ENCODE measurements at regions not wholly inside any gene's neighbourhood (a gene's known extent, or its start where the extent isn't known, plus 50 kb on each side); places are given as distances from the start of the nearest gene placed in this dataset.
"Not testable (repeated sequence)": the region's sequence is repeated elsewhere in the genome, so short reads cannot be mapped to it uniquely, and the experiment has no call there.

DNA sequence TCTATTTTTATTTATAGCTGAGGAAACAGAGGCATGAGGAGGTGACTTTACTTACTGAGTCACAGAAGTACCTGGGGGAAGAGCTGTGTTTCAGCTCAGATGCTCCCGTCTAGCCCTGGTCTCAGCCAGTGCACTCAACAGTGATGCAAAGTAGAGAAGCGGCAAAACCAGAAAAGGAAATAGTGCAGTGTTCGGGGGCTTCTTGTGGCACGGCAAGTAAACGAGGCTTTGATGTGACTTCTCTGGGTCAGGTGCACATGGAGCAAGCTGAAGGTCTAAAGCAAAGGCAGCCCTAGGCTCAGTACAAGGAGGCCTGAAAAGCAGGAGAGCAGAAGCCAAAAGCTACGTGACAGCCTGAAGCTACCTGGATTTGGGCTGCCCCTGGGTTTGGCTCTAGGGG is 526.7 kb upstream of the ADAMTS16 start:
- DNase-seq = no peak

DNA sequence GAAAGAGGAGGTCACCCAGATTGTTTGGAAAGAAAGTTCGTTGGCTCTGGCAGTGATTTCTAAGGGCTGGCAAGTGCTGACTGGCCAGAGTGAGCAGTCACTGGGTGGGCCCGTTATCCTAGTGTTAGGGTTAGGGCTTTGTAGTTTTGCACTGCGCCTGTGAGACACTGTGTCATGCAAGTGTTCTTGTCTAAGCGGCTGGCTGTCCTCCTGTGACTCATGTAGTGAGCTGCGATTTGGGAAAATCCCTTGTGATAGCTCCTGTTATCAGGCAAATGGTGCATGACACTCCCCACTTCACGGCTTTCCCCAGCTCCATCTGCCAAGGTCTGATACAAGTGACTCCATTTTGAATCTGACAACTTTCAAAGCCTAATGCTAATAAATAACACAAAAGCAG is 526.0 kb upstream of the ADAMTS16 start:
- no peak for DNase-seq

DNA sequence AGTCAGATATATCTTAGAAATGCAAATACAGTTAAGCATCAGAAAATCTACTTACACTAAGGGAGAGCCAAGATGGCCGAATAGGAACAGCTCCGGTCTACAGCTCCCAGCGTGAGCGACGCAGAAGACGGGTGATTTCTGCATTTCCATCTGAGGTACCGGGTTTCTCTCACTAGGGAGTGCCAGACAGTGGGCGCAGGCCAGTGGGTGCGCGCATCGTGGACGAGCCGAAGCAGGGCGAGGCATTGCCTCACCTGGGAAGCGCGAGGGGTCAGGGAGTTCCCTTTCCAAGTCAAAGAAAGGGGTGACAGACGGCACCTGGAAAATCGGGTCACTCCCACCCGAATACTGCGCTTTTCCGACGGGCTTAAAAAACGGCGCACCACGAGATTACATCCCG is 524.8 kb upstream of the ADAMTS16 start:
- not testable (repeated sequence) for DNase-seq

DNA sequence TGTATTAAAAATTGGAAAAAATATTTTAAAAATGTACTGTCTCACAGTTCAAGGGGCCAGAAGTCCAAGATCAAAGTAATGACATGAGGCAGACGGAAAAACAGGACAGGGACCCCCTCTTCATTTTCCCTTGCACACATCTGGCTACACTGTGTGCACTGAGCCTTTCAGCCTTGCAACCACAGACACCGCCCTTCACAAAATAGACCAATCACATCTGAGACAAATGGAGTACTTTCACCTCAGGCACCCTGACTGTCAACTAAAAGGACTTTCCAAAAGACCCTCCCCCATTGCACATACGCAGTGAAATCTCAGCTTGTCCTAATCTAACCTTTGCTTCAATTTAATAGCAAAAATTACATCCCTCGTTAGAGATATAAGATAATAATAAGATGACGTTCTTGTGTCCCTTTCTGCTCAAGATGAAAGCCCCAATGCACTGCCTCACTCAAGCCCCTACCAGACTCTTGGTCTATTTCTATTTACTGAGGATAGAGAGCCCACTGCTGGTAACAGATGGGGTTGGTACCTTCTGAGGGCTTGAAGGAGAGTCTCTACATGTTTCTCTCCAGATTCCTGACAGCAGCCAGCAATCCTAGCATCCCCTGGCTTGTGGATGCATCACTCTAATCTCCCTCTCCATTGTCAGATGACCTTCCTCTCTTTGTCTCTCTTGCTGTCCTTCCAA is 514.8 kb upstream of the ADAMTS16 start:
- no peak for DNase-seq

DNA sequence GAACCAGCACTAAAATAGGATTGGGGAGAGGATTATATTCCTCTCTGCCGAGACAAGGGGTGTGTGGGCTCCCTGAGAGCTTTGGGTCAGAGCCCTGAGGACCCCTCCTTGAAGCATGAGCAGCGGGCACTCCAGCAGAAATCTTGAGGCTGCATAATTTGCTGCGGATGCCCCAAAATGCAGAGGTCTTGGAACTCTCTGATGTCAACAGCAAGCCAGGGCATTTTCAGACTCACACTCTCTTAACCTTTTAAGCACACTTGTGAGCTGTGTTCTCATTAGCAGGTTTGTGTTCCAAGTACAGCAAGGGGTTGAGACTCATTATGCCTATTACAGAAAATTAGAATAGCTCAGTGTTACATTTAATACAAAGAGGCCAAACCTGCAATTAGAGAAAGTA is 513.0 kb upstream of the ADAMTS16 start:
- DNase-seq = no peak

DNA sequence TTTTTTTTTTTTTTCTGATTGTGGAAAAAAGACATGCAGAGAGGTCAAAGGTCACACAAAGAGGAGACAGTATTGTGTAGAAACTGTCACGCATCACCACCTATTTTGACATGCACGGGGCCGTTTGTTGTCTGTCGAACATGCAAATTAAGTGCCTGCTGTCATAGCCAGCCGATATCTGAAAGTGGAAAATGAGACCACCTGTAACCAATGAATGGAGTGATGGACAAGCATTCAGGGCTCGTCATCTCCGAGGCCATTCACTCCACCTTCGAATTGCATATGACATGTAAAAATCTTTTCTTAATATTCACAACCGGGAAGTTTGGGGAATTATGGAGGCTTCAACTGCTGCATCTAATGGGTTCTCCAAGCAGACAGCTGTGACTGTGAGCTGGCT is 512.2 kb upstream of the ADAMTS16 start:
- DNase-seq = no peak

DNA sequence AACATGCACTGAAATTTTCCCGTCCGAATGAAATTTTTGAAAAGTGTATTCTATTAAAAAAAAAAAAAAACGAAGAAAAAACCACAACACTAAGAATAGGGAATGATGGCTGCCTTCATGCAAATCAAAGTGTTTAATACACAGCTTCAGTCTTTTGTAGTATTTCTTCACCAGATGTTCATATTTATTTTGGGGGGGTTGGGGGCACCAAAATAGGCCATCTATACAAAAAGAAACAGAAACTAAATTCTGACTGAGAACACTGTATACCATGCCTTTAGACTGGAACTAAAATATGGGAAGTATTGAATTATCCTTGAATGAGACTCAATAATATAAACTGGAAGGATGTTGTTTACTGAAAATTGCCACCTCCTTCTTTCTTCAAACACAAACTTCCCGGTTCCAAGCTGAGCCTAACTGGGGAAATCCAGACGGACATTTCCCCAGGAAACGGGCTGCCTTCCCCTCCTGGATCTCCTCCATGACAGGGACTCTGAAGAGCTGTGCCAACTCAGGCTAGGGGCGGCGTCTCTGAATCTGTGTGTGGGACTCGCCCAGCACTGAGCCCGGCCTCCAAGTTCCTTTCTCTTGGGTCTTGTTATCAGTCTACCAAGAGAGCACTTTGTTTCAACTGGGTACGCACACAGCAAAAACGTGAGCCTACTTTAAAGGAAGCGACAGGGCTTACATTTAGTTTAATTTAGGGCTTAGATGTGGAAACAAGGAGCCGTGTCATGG is 511.3 kb upstream of the ADAMTS16 start:
- no peak for DNase-seq

DNA sequence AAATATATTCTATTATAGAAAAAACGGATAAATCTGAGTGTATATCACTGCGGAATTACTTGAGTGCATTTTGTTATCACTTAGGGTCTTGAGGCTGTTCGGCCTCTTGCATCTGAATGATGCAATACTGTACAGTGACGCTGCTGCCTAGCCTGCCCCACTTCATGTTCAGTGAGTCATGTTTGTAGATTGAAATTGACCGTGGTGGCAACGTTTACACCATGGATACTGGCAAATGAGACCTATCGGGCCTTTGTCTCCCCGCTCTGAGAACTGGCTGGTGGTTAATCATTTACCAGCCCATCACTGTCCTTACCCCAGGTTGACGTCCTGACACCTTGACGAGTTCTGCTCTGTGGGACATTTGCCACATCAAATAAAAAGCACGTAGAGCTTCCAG is 510.1 kb upstream of the ADAMTS16 start:
- no peak for DNase-seq

DNA sequence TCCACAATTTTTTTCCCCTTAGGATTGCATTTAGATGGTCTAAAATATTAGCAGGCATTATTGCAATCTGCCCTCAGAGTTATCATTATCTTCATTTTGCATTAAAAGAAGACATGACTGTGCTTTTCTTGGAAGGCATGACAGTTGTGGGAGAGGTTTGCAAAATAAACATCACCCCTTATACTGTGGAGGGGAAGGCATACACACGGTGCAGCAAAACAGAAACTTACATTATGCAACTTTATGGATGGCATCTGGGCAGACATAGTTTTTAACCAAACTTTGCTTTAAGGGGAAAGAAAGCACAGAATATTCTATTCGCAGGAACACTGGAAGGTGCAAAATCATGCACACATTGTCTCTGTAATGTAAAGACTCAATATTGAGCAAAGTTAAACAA is 505.8 kb upstream of the ADAMTS16 start:
- DNase-seq = no peak

DNA sequence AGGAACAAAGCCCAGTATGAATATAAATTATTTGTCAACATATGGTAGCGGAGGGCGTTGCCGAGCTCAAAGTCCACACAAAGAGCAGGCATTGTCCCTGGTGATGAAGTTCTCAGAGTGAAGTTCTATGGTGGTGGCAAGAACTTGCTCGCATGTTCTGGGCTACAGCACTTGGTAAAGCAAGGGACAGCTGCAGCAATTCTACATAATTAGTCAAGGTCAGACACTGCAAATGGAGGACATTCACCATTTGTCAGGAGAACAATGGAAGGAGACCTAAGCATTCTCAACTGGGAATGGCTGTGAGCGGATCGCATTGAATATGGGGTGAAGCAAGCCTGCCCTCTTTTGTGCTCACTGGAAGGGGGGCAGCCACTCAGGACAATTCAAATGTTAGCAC is 503.8 kb upstream of the ADAMTS16 start:
- no peak for DNase-seq

DNA sequence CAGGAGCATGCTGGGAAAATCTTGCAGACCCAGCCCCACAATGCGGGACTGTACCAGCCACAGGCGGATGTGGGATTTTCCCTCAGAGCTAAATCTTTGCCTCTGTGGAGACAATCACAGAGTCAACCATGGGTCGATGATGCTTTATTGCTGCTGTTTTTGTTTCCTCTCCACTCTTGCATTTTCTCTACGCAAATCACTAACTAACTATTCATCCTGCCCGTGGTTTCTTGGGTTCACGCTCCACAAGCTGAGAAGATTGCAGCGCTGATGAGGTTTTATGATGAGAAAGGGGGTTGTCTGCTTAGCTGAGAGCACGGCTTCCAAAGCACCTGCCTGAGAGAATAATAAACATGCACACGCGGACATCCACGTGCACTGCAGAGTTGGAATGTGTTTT is 500.2 kb upstream of the ADAMTS16 start:
- no peak for DNase-seq

DNA sequence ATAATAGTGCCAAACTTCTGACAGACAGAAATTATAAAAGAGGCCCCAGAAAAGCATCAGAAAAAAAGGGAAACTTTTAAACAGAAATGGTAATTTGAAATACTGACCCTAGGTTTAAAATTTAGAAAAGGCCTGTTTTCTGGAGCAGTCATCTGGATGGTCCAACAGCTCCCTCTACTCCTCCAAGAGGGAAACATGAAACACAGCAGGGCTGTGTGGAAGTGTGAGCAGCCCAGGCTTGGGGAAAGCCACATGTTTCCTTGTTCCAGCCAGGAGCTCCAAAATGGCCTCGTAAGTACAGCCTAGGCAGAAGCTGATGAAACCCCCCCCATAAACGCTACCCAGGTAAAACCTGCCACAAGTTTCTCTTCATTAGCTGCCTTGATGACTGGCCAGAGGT is 499.3 kb upstream of the ADAMTS16 start:
- no peak for DNase-seq

DNA sequence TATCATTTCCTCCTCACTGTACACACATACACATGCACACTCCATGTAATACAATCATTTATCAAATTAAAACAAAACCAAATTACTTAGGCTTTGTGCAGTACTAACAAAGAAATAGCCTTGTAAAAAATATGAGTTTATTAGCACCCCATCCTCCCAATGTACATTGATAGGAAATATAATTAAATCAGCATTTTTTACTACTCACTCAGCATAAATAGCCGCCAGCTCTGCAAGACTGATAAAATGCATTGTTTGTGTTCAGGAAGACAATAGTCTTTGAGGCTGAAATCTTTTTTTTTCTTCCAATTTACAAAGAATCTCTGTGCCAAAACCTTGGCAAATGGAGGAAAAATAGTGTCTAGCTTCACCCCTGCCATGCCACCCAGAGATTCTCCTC is 497.6 kb upstream of the ADAMTS16 start:
- DNase-seq = no peak

DNA sequence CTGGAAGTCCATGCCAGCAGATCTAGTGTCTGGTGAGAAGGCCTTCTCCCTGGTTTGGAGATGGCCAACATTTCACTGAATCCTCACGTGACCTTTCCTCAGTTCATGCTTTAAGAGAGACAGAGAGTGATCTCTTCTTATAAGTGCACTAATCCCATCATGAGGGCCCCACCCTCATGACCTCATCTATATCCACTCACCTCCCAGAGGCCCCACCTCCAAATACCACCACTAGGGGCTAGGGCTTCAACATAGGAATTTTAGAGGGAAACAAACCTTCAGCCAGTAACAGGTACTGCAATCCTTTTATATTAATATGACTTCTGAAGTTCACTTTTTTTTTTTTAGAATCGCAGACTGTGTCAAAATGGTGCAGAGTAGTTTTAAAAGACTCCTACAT is 496.9 kb upstream of the ADAMTS16 start:
- no peak for DNase-seq

DNA sequence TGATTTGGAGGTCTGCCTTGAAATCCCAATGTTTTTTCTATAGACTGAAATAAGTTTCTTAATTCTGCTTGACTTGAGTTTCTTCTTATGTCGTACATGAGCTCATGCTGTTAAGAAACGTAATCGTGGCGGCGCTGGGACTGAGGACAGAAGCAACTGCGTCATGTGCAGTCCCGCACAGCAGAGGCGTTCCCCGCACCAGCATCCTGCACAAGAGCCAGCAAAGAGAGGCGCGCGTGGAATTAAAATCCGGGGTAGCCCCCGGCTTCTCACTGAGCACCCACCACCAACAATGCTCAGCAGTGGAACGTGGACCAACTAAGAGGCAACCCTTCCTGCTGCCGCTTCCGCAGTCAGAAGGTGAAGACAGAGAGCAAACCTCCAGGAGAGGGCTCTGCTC is 496.2 kb upstream of the ADAMTS16 start:
- no peak for DNase-seq

DNA sequence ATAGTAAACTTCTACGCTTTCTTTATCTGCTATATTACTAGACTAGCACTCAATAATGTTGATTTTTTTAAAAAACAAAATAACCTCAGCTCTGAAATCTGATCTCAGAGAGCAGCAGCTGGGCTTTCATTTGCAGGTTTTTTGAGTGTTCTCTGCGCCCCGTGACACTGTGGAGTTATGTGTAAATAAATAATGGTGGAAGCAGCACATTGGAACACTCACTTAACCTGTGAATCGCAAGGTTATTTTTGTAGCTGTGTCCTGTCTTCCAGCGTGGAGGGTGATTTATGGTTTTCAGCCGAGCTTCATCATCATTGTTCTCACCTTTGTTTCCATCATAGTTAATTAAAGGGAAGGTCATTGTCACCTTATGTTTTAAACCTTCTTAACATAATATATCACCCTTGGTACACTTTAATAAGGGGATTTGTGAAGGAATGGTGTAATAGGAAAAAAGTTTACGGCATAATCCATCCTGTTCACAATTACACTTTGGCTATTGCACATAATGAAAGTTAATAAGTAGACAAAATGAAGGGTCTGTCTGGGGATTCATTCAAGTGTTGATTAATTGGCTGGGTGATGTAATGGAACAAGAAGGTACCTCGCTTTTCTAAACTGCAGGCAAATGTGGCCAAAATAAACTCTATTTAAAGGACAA is 493.3 kb upstream of the ADAMTS16 start:
- no peak for DNase-seq

DNA sequence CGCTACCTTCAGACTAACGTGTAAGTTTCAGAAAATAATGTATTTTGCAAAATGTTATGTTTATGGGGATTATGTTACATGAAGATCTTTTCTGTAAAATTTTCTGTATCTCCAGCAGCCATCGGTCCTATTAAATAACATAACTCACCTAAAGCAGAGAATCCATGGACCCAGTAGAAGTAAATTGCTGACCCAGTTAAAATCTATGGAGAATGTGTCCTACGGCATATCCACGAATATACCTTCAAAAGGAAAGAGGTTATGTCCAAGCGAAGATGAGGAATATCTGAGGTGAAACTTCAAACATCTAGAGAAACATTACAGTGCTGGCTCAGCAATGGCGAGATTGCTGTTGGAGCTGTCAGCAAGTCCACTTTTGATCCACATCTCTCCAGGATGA is 492.2 kb upstream of the ADAMTS16 start:
- no peak for DNase-seq

DNA sequence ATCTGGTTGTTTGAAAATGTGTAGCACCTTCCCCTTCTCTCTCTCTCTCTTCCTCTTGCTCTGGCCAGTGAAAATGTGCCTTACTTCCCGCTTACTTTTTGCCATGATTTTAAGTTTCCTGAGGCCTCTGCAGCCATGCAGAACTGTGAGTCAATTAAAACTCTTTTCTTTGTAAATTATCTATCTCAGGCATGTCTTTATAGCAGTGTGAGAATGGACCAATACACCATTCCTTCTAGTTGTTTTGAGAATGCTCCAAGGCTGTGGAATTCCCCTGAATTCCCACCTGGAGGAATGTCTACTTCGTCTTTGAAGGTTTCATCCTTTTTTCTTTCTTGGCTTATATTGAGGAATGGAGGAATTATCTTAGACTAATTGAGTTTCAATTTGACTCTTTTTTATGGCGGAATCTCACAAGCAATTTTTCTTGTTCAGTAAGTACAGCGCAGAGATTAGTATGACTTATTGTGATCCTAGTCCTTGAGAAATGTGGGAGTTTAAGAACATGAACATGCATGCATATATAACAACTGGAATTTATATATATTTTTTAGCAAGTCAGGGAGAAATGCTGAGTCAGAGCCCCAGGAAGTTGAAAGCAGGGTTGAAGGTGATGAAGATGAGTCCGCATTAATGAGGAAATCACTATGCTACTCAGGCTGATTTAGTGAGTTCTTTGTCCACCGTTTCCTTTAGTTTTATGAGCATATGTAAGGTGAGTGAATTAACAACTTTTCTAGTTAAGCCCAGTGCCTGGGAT is 488.1 kb upstream of the ADAMTS16 start:
- DNase-seq = no peak

DNA sequence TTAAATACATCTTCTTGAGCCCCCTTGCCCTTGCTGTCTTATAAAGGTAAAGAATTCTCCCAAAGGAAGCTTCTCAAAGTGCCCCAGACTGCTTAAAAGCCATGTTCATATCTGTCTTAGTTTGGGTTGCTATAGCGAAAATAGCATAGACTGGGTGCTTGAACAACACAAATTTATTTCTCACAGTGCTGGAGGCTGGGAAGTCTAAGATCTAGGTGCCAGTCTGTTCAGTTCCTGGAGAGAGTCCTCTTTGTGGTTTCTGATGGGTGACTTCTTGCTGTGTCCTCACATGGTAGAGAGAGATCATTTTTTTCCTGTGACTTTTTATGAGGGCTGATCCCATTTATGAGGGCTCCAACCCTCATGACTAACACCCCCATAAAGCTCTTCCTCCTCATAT is 486.7 kb upstream of the ADAMTS16 start:
- DNase-seq = no peak

DNA sequence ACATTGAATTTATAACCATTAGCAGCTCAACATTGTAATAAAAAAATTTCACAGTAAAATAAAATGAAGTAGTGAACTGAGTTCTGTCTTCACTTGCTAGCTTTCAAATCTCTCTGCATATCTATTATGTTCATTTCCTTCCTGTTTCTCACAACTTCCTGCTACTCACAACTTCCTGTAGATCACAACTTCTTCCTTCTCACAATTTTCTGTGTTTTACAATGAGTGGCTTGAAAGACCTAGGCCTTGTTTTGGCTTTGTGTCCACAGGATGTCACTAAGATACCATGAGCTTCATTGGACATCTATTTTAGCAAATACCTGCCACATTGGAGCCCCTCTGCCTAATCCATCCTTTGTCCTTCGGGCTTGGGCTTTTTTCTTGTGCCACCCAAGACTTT is 480.3 kb upstream of the ADAMTS16 start:
- DNase-seq = no peak

DNA sequence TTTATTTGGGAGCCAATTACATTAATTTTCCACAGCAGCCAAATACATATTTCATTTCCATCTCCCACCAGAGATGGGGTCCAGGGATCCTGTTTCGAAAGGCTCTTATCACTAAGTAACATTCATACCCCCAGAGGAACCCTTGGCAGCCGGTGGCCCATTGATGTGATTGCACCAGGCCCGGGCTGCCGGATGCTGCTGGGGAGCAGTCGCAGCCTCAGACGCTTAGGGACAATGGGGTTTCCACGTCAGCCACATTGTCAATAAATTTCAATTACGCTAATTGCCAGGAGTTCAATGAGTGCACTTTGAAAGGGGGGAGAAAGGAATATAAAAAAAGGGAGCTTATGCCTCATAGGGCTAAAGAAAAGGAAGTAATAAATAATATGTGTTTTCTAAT is 478.8 kb upstream of the ADAMTS16 start:
- DNase-seq = no peak

DNA sequence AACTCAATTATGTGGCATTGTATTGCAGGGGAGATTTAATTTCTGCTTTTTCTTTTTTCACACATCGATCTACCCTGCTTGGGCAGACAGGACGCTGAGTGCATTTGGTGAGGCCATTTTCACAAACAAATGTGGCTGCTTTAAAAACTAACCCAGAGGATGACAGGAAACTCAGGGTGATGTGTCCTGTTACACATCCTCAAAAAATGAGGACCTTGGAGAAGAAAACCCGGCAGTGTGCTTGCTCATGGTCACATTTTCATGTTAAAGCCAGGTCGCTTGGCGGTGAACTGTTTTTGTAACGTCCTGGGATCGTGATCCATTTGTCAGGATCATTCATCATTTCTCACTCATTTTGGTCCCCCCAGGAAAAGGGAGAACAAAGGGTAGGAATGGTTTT is 478.3 kb upstream of the ADAMTS16 start:
- no peak for DNase-seq

DNA sequence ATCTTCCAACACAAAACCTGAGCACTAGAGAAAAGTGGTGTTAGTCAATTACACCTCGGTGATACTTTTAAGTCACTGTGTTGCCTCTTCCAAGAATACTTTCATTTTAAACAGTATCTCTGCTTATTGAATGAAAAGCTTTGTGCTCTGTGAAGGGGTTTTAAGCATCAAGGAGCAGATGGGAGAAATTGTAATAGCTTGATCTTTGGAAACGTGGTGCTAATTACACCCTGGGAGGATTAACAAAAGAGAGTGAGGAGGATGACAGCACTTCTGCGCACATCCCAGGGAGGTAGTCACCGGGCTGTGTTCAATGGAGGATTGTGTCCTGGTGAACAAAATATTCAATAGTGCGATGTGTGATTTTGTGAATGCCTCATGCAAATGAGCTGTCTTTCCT is 477.4 kb upstream of the ADAMTS16 start:
- no peak for DNase-seq

DNA sequence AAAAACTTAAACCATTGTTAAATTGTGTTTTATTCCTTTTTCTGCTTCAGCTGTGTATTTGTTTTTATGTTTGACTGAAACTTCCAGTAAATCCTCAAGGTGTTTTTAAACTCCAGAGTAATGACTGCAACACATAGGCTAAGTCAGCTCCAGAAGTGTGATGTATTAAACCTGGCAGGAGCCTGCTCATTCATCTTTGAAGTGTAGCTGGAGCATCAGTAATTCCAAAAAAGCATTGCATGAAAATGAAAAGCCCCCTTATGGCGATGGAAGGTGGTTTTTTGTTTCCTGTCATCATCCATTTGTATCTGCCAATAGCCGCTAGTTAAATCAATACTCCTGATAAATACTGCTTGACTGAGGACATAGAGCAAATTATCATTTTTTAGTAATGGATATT is 474.2 kb upstream of the ADAMTS16 start:
- no peak for DNase-seq

Data from stimulated activated CD4-positive, alpha-beta T cell treated with anti-CD3 and anti-CD28 coated beads, Interleukin-2, amount 100 ng/mL, for 24 hours (primary cell).